WTC11 (cell line): ENCODE measurements at regions not wholly inside any gene's neighbourhood (a gene's known extent, or its start where the extent isn't known, plus 50 kb on each side); places are given as distances from the start of the nearest gene placed in this dataset.

ENCODE experiments used
- CTCF ChIP-seq: fragments of 200-600 bp; IDR thresholded peaks from 2 replicates; pipeline ENCODE4 v1.8.0; 2022; ENCODE audit warnings: antibody characterized with exemption
- ERG ChIP-seq: fragments of 250-450 bp; sonication (Bioruptor Pico); IDR thresholded peaks from 2 replicates; pipeline ENCODE4 v1.8.0; 2021; ENCODE audit warnings: mild to moderate bottlenecking

GRCh38 chr7:98697083-98697482 is 80.0 kb downstream of the NPTX2 start:
- TF ChIP-seq ERG (CRISPR knock-in tag) (no peak), CTCF (no peak)
